Muscle layer of duodenum (tissue), 2 donors: ENCODE measurements at regions not wholly inside any gene's neighbourhood (a gene's known extent, or its start where the extent isn't known, plus 50 kb on each side); places are given as distances from the start of the nearest gene placed in this dataset.

ENCODE experiments used
- H3K27ac ChIP-seq: one replicate; pipeline ENCODE4 v1.7.0; 2013; ENCODE audit warnings: mild to moderate bottlenecking, low read length
- H3K27me3 ChIP-seq: one replicate; pipeline ENCODE4 v1.7.0; 2013; ENCODE audit warnings: low read depth, mild to moderate bottlenecking, control low read depth, low read length
- H3K36me3 ChIP-seq, 2 donors: one replicate each; pipeline ENCODE4 v1.7.0; 2013; ENCODE audit warnings: low read length in 2 of 2, control low read depth in 1 of 2, mild to moderate bottlenecking in 1 of 2; ENCODE audit not compliant: insufficient read depth in 2 of 2, control insufficient read depth in 1 of 2
- H3K4me1 ChIP-seq, 2 donors: one replicate each; pipeline ENCODE4 v1.7.0; 2013; ENCODE audit warnings: low read length in 2 of 2, mild to moderate bottlenecking in 2 of 2, control low read depth in 1 of 2, moderate library complexity in 1 of 2; ENCODE audit not compliant: insufficient read depth in 2 of 2, control insufficient read depth in 1 of 2
- H3K4me3 ChIP-seq, 2 donors: one replicate each; pipeline ENCODE4 v1.7.0; 2013; ENCODE audit warnings: low read length in 2 of 2, low read depth in 1 of 2, mild to moderate bottlenecking in 1 of 2
- H3K9me3 ChIP-seq, 2 donors: one replicate each; pipeline ENCODE4 v1.7.0; 2013; ENCODE audit warnings: low read length in 2 of 2, control low read depth in 1 of 2, mild to moderate bottlenecking in 1 of 2; ENCODE audit not compliant: control insufficient read depth in 1 of 2
- donor health status: healthy.

GRCh38 chr7:32428546-32428945, 61.6 kb downstream of the LSM5 start:
- Histone ChIP-seq H3K27ac (no peak overlapping the region), H3K4me3 (no peak overlapping the region), H3K36me3 (no peaks in the 10 kb centered on the region), H3K9me3 (peaks cover 5 to 8% of the 10 kb centered on the region in 2 donors), H3K4me1 (peaks cover 0 to 5% of the 10 kb centered on the region in 2 donors), H3K27me3 (peaks cover 18% of the 10 kb centered on the region)

- Histone ChIP-seq H3K4me3 (peak overlapping the region in 1 of 2 donors; percentile 39), H3K4me1 (peaks cover 0 to 5% of the 10 kb centered on the region in 2 donors), H3K27ac (no peak overlapping the region), H3K36me3 (no peaks in the 10 kb centered on the region), H3K27me3 (peaks cover 18% of the 10 kb centered on the region), H3K9me3 (peaks cover 5 to 8% of the 10 kb centered on the region in 2 donors)
Measured at GRCh38 chr7:32427769-32428291, 62.4 kb downstream of the LSM5 start.

- no peaks in the 10 kb centered on the region for H3K27me3 ChIP-seq
- no peaks in the 10 kb centered on the region for H3K4me1 ChIP-seq
- no peak overlapping the region for H3K4me3 ChIP-seq
- no peak overlapping the region for H3K27ac ChIP-seq
- no peaks in the 10 kb centered on the region for H3K9me3 ChIP-seq
- H3K36me3 ChIP-seq: no peaks in the 10 kb centered on the region
Measured at GRCh38 chr7:32416846-32417245, 73.3 kb downstream of the LSM5 start.

GRCh38 chr7:32415936-32416335, 74.2 kb downstream of the LSM5 start:
- Histone ChIP-seq H3K4me1 (no peaks in the 10 kb centered on the region), H3K27me3 (no peaks in the 10 kb centered on the region), H3K27ac (no peak overlapping the region), H3K36me3 (no peaks in the 10 kb centered on the region), H3K9me3 (no peaks in the 10 kb centered on the region), H3K4me3 (no peak overlapping the region)

GRCh38 chr7:32415519-32415918, 74.7 kb downstream of the LSM5 start:
- Histone ChIP-seq H3K27me3 (no peaks in the 10 kb centered on the region), H3K4me1 (no peaks in the 10 kb centered on the region), H3K36me3 (no peaks in the 10 kb centered on the region), H3K27ac (no peak overlapping the region), H3K4me3 (no peak overlapping the region), H3K9me3 (no peaks in the 10 kb centered on the region)

GRCh38 chr7:32412471-32412870, 77.7 kb downstream of the LSM5 start:
- no peaks in the 10 kb centered on the region for H3K36me3 ChIP-seq
- no peak overlapping the region for H3K27ac ChIP-seq
- H3K9me3 ChIP-seq: no peaks in the 10 kb centered on the region
- no peaks in the 10 kb centered on the region for H3K27me3 ChIP-seq
- no peaks in the 10 kb centered on the region for H3K4me1 ChIP-seq
- no peak overlapping the region for H3K4me3 ChIP-seq

- no peaks in the 10 kb centered on the region for H3K4me1 ChIP-seq
- no peaks in the 10 kb centered on the region for H3K9me3 ChIP-seq
- no peak overlapping the region for H3K4me3 ChIP-seq
- H3K36me3 ChIP-seq: no peaks in the 10 kb centered on the region
- no peaks in the 10 kb centered on the region for H3K27me3 ChIP-seq
- H3K27ac ChIP-seq: no peak overlapping the region
Measured at GRCh38 chr7:32410545-32410944, 79.6 kb downstream of the LSM5 start.

GRCh38 chr7:32406386-32406785, 83.8 kb downstream of the LSM5 start:
- Histone ChIP-seq H3K36me3 (no peaks in the 10 kb centered on the region), H3K4me1 (no peaks in the 10 kb centered on the region), H3K27me3 (no peaks in the 10 kb centered on the region), H3K27ac (no peak overlapping the region), H3K4me3 (no peak overlapping the region), H3K9me3 (no peaks in the 10 kb centered on the region)

GRCh38 chr7:32403463-32404229, 86.5 kb downstream of the LSM5 start:
- Histone ChIP-seq H3K27me3 (no peaks in the 10 kb centered on the region), H3K36me3 (no peaks in the 10 kb centered on the region), H3K4me1 (no peaks in the 10 kb centered on the region), H3K4me3 (no peak overlapping the region), H3K9me3 (no peaks in the 10 kb centered on the region), H3K27ac (no peak overlapping the region)

- Histone ChIP-seq H3K36me3 (no peaks in the 10 kb centered on the region), H3K9me3 (no peaks in the 10 kb centered on the region), H3K4me3 (no peak overlapping the region), H3K4me1 (no peaks in the 10 kb centered on the region), H3K27ac (no peak overlapping the region), H3K27me3 (no peaks in the 10 kb centered on the region)
Measured at GRCh38 chr7:32400676-32401075, 89.5 kb downstream of the LSM5 start.

- H3K27me3 ChIP-seq: no peaks in the 10 kb centered on the region
- H3K27ac ChIP-seq: no peak overlapping the region
- H3K4me1 ChIP-seq: no peaks in the 10 kb centered on the region
- H3K4me3 ChIP-seq: no peak overlapping the region
- no peaks in the 10 kb centered on the region for H3K36me3 ChIP-seq
- H3K9me3 ChIP-seq: no peaks in the 10 kb centered on the region
Measured at GRCh38 chr7:32399311-32399710, 90.9 kb downstream of the LSM5 start.

GRCh38 chr7:32395168-32395567, 95.0 kb downstream of the LSM5 start:
- no peaks in the 10 kb centered on the region for H3K9me3 ChIP-seq
- H3K36me3 ChIP-seq: no peaks in the 10 kb centered on the region
- no peaks in the 10 kb centered on the region for H3K4me1 ChIP-seq
- H3K4me3 ChIP-seq: no peak overlapping the region
- H3K27me3 ChIP-seq: no peaks in the 10 kb centered on the region
- H3K27ac ChIP-seq: no peak overlapping the region
